PC-9 (cell line): ENCODE measurements at regions not wholly inside any gene's neighbourhood (a gene's known extent, or its start where the extent isn't known, plus 50 kb on each side); places are given as distances from the start of the nearest gene placed in this dataset.

Experiments used
- BruUV-seq: library from RNA; stranded (reverse); fragments of 400-500 nt; replicated peaks from 2 replicates; lab custom pipeline; 2021; lab: Mats Ljungman, UMichigan
- CTCF ChIA-PET: fragments of 300-600 bp; sonication (Branson Sonifier 250); formaldehyde crosslinking; loops from one replicate; lab custom pipeline; 2022; ENCODE audit warnings: antibody characterized with exemption; lab: Charles Lee
- POLR2A ChIA-PET: fragments of 300-600 bp; sonication (Branson Sonifier 250); formaldehyde crosslinking; loops from one replicate; lab custom pipeline; 2022; ENCODE audit warnings: antibody characterized with exemption; ENCODE audit not compliant: unreplicated experiment; lab: Charles Lee
- DNase-seq, 2 experiments: peaks; one replicate each; pipeline versions ENCODE4 v3.0.0 to v3.0.0-alpha.2; 2015 to 2022; ENCODE audit warnings: mixed read lengths in 1 of 2
- H2AFZ ChIP-seq: fragments of 200-600 bp; sonication (generic); 2 replicates; pipeline ENCODE4 v1.8.1; 2017; ENCODE audit warnings: antibody characterized with exemption
- H3F3A ChIP-seq: fragments of 200-600 bp; sonication (generic); 2 replicates; pipeline ENCODE4 v1.8.1; 2017; ENCODE audit warnings: antibody characterized with exemption, mild to moderate bottlenecking, low read depth; ENCODE audit not compliant: insufficient read depth
- H3K27ac ChIP-seq: fragments of 200-600 bp; sonication (generic); 2 replicates; pipeline ENCODE4 v1.6.1; 2016; ENCODE audit warnings: mixed run types
- H3K27me3 ChIP-seq: fragments of 200-600 bp; sonication (generic); 2 replicates; pipeline ENCODE4 v1.6.1; 2016; ENCODE audit warnings: low read depth, mixed run types; ENCODE audit not compliant: insufficient read depth
- H3K36me3 ChIP-seq: fragments of 200-600 bp; sonication (generic); 2 replicates; pipeline ENCODE4 v1.6.1; 2016; ENCODE audit warnings: low read depth, mixed run types
- H3K4me1 ChIP-seq: fragments of 200-600 bp; sonication (generic); replicated peaks from 2 replicates; pipeline ENCODE4 v1.6.1; 2016; ENCODE audit warnings: mixed run types; ENCODE audit not compliant: insufficient read depth
- H3K4me2 ChIP-seq: fragments of 200-600 bp; sonication (generic); 2 replicates; pipeline ENCODE4 v1.6.1; 2017; ENCODE audit warnings: mixed run types
- H3K4me3 ChIP-seq: fragments of 200-600 bp; sonication (generic); 2 replicates; pipeline ENCODE4 v1.6.1; 2016; ENCODE audit warnings: mixed run types
- H3K79me2 ChIP-seq: fragments of 200-600 bp; sonication (generic); 2 replicates; pipeline ENCODE4 v1.6.1; 2017; ENCODE audit warnings: low read depth, mixed run types
- H3K9me2 ChIP-seq: fragments of 200-600 bp; sonication (generic); 2 replicates; pipeline ENCODE4 v1.8.1; 2017; ENCODE audit warnings: mild to moderate bottlenecking; ENCODE audit not compliant: insufficient read depth
- H3K9me3 ChIP-seq: fragments of 200-600 bp; sonication (generic); 2 replicates; pipeline ENCODE4 v1.8.1; 2016; ENCODE audit warnings: low read depth; ENCODE audit not compliant: insufficient read depth
- H4K20me1 ChIP-seq: fragments of 200-600 bp; sonication (generic); 2 replicates; pipeline ENCODE4 v1.8.1; 2017; ENCODE audit not compliant: insufficient read depth
- CTCF ChIP-seq: fragments of 200-600 bp; sonication (generic); conservative IDR thresholded peaks from 2 replicates; pipeline ENCODE4 v1.6.1; 2017; ENCODE audit warnings: mixed run types, antibody characterized with exemption, mild to moderate bottlenecking, moderate library complexity
- EZH2 ChIP-seq: fragments of 200-600 bp; sonication (generic); IDR thresholded peaks from 2 replicates; pipeline ENCODE4 v1.8.0; 2017; ENCODE audit warnings: antibody characterized with exemption, low read depth
- intact Hi-C: fragments of 100-400 bp; cut with micrococcal nuclease; formaldehyde crosslinking; loops from one replicate; pipeline ENCODE4 v1.10.0; 2022; ENCODE audit not compliant: unreplicated experiment

- no peaks in the 10 kb centered on the region for H3K4me1 ChIP-seq
- no peak overlapping the region for H3K4me2 ChIP-seq
- H3K27me3 ChIP-seq, result peaks cover 8% of the 10 kb centered on the region; the same call in 1 of the 2 replicates
- no peaks in the 10 kb centered on the region for H3K9me3 ChIP-seq
- ChIA-PET CTCF (no interaction called here), POLR2A (no interaction called here)
- no peak for TF ChIP-seq CTCF
- no peak for TF ChIP-seq EZH2
- no TSS peak for BruUV-seq
- no peaks in the 10 kb centered on the region for H3K9me2 ChIP-seq
- intact Hi-C loops, result no loop called here
- no peak overlapping the region for H3K27ac ChIP-seq
- H3K36me3 ChIP-seq, result no peaks in the 10 kb centered on the region
- H3K79me2 ChIP-seq, result no peaks in the 10 kb centered on the region
- no peak overlapping the region for H2AFZ ChIP-seq
- no peaks in the 10 kb centered on the region for H4K20me1 ChIP-seq
- no peak for DNase-seq
- no peak overlapping the region for H3K4me3 ChIP-seq
- H3F3A ChIP-seq, result no peaks in the 10 kb centered on the region
These were observed 373.0 kb upstream of the LARGE1 start for GRCh38 chr22:34293324-34293723.

GRCh38 chr22:34294476-34294875, 374.2 kb upstream of the LARGE1 start:
- no peak overlapping the region for H3K27ac ChIP-seq
- no peaks in the 10 kb centered on the region for H3F3A ChIP-seq
- no peaks in the 10 kb centered on the region for H4K20me1 ChIP-seq
- no peaks in the 10 kb centered on the region for H3K4me1 ChIP-seq
- no peaks in the 10 kb centered on the region for H3K9me3 ChIP-seq
- no peaks in the 10 kb centered on the region for H3K9me2 ChIP-seq
- no peaks in the 10 kb centered on the region for H3K79me2 ChIP-seq
- peaks cover 8% of the 10 kb centered on the region; the same call in 1 of the 2 replicates for H3K27me3 ChIP-seq
- POLR2A ChIA-PET, result no interaction called here
- TF ChIP-seq CTCF (no peak), EZH2 (no peak)
- no peak overlapping the region for H2AFZ ChIP-seq
- intact Hi-C loops, result no loop called here
- no TSS peak for BruUV-seq
- H3K4me2 ChIP-seq, result no peak overlapping the region
- H3K4me3 ChIP-seq, result no peak overlapping the region
- DNase-seq, result no peak
- no peaks in the 10 kb centered on the region for H3K36me3 ChIP-seq
- CTCF ChIA-PET, result no interaction called here

GRCh38 chr22:34294986-34295385, 374.7 kb upstream of the LARGE1 start:
- Histone ChIP-seq H2AFZ (no peak overlapping the region), H3K4me1 (no peaks in the 10 kb centered on the region), H3F3A (no peaks in the 10 kb centered on the region), H3K4me2 (no peak overlapping the region), H3K36me3 (no peaks in the 10 kb centered on the region), H3K4me3 (no peak overlapping the region), H3K9me3 (no peaks in the 10 kb centered on the region), H3K27me3 (peaks cover 8% of the 10 kb centered on the region; the same call in 1 of the 2 replicates), H3K79me2 (no peaks in the 10 kb centered on the region), H4K20me1 (no peaks in the 10 kb centered on the region), H3K27ac (no peak overlapping the region), H3K9me2 (no peaks in the 10 kb centered on the region)
- no peak for TF ChIP-seq EZH2
- TF ChIP-seq CTCF, result no peak
- DNase-seq, result no peak
- ChIA-PET POLR2A (no interaction called here), CTCF (no interaction called here)
- BruUV-seq, result no TSS peak
- intact Hi-C loops, result no loop called here
